CD4-positive, alpha-beta T cell treated with Interleukin-4 for 1 hour (primary cell): ENCODE measurements at regions not wholly inside any gene's neighbourhood (a gene's known extent, or its start where the extent isn't known, plus 50 kb on each side); places are given as distances from the start of the nearest gene placed in this dataset.

Source experiments
- DNase-seq, 2 donors: peaks; one replicate each; pipeline ENCODE4 v3.0.0-alpha.2; 2020 to 2022

DNA sequence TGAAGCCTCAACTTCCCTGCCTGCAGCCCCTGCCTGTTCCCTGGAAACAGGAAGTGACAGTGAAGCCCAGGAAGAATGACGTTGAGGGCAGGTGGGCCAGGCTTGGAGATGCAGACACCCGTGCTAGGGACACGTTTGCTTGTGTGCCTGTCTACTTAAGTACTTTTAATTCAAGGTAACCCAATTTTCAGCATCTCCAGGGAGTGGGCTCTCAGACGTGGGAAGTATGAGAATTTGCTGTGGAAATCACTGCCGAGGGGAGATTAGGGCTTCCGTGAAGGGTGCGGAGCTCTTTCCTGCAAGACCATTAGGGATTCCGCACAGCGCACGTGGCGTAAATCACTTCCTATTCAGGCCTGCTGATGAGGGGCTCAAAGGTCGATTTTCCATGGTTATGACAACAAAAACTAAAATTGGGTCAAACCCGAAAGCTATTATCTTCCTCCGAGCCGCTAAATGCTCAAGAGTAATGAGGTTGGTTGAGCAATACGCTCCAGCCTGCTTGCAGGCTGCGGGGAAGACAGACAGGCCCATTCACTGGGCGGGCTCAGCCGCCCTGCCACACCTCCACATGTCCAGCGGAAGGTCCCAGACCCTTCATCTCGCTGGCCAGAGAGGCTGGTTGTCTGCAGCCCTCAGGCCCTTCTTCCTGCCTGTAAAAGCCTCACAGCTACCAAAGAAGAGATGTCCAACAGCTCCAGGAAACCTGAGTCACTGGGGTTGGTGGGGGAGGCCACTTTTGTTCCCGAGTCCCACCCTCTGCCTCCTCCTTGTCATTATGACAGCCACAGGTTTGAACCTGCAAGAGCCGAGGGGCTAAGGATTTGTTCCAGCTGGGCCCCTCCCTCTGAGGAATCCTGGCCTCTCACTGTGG is 109.9 kb downstream of the RBFOX3 start:
- no peak for DNase-seq

DNA sequence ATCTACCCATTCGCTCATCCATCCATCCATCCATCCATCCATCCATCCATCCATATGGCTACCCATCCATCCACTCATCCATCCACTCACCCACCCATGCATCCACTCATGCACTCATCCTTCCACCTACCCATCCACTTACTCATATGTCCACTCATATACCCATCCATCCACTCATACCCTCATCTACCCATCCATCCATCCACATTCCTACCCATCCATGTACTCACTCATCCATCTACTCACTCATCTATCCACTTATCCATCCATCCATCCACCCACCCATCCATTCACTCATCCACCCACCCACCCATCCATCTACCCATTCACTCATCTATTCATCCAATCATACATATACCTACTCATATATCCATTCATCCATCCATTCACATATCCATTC is 112.0 kb downstream of the RBFOX3 start:
- no peak for DNase-seq

DNA sequence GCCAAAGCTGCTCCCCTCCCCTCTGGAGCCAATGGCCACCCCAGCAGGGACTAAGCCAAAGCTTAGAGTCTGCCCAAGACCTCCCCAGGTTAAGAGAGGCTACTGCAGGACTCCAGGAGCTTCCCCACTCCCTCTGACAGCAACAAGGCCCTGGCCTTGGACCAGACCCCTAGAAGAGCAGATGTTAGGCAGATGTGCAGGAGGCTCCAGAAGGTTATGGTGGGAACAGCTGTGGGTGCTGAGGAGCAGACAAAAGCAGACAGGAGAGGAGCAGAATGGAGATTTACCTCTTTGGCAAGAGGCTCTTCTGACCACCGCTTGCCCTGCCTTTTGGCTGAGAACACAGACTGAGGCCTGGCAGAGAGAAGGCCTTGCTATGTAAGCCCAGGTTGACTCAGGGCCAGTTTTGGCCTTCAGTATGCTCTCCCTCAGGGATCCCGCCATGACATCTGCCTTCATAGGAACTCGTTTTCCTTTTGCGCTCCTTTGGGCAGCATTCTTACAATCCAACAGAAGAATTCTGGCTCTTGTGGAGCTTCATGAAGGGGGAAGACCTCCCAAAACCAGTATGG is 113.0 kb downstream of the RBFOX3 start:
- no peak for DNase-seq

DNA sequence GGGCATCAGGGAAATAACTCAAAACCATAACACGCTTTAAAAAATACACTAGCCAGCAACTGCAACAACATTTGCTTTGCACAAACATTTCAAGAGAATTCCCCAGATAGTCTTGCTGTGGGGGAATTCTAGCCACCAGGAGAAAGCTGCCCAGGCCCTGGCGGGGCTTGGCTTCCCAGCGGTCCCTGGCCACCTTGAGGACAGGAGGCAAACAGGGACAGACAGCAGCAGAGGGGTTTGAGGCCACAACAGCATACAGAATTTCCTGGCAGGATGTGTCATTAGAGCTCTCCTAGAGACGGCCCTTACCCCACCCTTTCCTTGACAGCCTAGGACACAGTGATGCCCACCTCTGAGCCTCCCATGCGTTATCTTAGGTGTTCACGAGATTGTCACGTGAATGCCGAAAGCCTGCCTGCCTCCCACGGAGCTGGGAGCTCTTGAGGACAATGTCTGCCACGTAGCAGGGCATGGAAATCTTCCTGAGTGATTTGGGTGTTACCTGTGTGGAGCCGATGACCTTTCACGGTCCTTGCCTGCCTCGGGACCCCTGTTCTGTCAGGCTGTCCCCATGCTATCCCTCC is 114.3 kb downstream of the RBFOX3 start:
- no peak for DNase-seq

DNA sequence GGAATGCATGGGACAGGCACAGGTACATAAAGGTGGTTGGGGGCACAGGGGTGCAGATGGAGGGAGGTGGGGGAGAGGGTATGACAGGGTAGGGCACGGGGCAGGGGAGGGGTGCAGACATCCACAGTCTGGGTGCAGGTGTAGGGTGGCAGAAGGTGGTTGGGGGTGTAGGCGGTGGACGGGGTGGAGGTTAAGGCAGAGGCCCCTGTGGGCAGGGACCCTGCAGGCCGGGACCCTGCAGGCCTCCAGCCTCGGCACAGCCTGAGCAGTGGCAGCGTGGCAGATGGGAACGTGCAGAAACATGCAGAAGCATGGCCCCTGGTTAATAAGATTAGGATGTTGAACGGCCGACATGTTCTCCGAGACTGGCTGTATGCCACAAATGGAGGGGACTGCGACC is 115.2 kb downstream of the RBFOX3 start:
- DNase-seq, result no peak

DNA sequence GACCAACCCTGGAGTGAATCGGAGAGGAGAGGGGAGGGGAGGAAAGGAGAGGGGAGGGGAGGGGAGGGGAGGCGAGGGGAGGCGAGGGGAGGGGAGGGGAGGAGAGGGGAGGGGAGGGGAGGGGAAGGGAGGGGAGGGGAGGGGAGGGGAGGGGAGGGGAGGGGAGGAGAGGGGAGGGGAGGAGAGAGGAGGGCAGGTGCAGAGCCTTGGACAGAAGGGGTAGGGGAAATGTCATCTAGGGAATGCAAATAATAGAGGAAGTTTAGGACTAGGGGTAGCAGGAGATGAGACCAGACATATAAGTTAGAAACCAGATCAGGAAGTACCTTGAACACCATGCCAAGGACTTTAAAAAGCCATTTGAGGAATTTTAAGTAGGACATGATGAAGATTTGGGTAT is 119.8 kb downstream of the RBFOX3 start:
- DNase-seq, result no peak

DNA sequence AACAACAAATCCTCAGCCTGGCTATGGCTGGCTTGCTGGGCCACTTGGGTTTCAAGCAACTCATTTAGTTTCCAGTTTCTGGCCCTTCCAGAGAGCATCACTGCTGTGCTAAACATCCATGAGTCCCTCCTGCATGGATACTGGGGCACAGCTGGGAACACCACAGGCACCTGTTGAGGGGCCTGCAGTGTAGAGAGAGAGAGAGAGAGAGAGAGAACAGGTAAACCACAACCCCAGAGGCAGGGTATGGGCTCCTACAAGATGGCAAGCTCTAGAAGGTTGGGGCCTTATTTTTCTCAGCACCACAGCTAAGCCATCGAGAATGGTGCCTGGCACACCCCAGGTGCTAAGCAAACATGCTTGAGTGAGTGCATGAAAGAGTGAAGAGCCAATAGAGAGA is 120.3 kb downstream of the RBFOX3 start:
- DNase-seq, result no peak

DNA sequence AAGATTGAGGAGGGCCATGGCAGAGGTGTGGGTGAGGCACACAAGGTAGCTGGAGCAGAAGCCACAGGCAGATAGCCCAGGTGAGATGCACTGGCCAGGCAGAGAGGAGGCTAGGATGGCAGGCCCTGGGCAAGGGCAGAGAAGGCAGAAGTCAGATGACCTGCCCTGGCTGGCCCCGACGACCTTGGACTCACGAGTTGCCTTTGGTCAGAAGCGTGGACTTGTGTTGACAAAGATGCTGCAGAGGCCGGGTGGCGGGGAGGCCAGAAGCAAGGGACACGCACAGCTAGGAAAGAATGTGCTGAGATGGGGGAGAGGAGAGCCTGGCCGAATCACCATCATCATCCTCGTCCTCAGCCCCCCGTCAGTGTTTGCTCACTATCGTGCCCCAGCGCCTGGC is 123.7 kb downstream of the RBFOX3 start:
- DNase-seq, result no peak

DNA sequence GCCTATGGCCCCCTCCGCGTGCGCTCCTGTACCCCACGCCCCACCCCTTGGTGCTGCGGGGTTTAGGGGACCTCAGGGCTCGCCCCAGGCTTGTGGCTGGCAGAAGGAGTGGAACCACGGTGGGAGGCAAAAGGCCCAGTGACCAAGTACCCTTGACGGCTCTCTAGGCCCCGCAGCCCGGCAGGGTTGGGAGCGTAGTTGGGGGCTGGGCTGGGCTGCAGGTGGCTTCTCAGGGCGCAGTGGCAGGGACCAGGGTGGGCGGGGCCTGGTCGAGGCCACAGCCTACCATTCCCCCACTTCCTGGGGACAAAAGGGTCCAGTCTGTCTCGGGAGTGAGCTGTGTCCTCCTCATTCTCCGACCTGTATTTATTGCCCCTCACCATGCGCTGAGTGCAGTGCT is 124.9 kb downstream of the RBFOX3 start:
- no peak for DNase-seq

DNA sequence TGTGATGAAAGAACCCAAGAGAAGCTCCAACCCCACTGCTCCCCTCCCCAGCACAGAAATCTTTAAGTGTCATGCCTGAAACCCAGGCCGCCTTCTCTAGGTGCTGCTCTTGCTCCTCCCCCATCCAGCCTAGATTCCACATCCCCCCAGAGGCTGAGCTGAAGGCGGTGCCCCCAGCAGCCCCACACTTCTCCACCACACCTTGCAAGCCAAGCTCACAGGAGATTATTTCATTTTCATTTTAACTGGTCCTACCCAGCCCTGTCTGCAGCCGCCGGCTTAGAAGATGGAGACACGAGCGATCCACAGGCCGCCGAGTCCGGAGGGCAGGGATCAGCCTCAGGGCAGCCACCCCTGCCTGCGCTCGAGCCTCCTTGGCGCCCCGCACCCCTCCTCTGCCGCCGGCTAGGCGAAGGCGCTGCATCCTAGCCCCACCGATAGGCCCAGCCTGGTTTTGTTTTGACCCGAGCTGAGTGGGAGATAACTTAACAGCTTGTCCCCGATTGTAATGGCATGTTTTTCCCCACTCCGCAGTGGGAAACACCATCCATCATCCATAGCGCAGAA is 125.3 kb downstream of the RBFOX3 start:
- no peak for DNase-seq

DNA sequence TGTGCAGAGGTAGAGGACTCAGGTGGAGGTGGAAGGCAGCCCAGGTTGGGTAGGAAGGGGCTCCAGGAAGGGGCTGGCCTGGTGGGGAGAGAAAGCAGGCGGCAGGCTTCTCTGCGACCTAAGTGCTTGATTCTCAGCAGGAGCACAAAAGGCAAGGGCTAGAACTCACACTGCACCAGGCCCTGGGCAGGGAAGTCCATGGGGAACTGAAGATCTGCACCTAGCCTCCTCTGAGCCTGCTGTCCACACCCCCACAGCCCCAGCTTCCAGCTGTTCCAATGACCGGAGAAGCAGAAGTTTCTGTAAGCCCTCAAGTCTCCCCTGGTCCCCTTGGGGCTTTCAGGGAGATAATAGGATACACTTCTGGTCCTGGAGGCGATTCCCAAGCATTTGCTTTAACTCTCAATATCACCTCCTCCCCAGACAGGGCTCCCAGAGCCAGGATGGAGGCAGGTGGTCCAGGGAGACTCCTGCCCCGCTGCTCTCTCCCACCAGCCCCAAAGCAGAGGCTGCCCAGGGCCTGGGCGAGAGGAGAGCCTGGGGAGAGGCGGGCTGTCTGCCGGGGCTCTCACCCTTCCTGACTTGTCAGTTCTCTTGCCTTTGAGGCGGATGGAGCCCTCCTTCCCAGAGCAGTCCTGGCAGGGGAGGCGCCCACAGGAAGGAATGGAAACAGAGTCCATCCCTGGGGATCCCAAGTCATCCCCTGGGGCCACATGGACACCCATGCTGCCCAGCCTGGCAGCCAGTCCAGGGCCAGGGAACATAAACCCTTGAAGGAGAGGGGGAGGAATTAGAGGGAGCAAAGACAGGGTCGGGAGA is 126.0 kb downstream of the RBFOX3 start:
- no peak for DNase-seq

DNA sequence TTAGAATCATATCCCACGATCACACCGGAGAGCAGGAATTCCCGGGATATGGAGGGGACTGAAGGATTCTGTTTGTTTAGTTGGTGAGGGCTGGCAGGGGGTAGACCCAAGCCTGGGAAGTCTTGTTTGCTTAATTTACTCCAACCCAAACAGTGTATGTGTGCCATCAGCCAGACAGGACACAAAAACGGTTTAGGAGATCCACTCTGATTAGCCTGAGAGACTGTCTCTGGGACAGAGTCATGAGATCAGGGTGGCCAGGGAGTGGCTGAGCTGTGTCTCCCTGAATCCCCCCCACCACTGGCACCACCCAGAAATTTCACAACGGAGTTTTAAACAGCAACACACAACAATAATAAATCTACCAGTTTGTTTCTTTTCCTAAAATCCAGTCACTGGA is 127.0 kb downstream of the RBFOX3 start:
- no peak for DNase-seq

DNA sequence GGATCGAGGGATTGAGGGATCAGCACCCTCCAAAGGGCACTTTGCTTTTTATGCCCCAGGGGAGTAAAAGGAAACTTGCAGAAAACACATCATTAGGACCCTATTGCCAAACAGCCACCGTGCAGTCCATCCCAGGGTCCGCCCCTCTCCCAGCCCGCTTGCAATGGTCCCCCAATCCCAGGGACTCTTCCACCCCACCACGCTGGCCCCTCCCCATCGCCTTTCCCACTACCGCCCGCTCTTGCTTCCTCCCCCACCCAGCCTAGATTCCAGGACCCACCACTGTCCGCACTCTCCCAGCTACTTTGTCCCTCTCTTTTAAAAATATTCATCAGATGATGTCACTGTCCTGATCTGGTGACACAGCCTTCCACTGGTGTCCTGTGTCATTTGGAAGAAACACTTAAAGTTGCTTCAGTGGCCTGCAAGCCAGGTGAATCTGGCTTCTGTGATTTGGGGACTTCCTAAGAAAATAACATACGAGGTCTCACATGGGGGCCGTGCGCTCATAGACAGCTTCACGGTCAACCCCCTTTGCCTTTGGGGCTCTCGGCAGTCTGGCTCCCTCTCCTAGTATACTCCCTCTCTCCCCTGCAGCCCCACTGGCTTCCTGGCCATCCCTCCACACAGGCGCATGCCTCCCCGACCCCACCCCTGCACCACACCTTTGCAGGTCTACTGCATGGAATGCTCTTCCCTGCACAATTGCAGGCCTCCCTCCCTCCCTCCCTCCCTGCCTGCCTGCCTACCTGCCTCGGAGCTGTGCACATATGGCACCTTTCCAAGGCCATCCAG is 127.9 kb downstream of the RBFOX3 start:
- DNase-seq, result no peak

DNA sequence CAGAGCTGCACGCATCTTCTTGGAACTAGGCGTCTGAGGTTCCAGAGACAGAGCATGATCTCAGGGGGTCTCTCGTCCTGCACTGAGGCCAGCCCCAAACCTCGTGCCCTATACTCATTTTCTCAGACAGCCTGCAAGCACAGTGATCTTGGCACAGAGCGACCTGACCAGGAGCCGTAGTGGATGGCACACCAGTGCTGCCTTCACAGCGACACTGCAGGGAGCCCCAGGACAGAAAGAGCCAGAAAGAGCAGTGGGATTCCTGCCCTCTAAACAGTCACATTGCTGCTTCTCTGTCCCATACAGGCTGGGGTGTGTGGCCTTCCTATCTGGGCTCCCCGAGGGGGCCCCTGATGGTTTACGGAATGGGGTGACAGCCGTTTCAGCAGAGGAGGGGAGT is 131.0 kb downstream of the RBFOX3 start:
- DNase-seq, result no peak

DNA sequence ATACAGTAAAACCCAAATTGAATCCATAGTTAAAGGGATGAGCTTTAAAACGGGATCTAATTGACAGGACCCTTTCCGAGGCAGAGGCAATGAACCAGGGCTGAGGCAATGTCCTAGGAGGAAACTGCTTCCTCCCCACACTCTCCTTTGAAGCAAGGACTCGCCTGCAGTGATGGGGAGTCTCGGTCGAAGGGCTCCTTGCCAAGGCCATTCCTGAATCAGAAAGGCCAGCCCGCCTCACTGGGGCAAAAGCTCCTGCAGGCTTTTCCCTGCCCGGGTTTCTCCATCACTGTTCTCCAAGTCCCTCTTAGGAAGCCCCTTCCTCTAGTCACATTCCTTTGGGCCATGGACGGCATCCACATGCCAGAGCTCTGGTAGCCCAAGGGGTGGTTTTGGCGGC is 132.0 kb downstream of the RBFOX3 start:
- DNase-seq, result no peak

DNA sequence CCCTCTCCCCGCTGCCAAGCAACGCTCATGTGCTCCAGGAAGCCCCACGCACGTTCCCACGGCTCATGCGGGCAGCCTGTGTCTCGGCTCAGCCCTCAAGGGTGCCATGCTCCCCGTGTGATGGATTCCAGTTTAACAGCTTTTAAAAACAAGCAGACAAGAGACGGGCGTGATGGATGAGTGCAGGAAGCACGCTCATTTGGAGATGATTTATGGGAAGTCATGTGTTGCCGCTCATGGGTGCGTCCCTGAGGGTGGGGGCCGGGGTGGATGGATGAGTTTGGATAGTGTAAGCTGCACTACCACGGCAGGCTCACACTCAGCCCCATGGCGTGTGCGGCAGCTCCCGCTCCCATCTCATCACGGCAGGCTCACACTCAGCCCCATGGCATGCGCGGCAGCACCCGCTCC is 132.8 kb downstream of the RBFOX3 start:
- no peak for DNase-seq

DNA sequence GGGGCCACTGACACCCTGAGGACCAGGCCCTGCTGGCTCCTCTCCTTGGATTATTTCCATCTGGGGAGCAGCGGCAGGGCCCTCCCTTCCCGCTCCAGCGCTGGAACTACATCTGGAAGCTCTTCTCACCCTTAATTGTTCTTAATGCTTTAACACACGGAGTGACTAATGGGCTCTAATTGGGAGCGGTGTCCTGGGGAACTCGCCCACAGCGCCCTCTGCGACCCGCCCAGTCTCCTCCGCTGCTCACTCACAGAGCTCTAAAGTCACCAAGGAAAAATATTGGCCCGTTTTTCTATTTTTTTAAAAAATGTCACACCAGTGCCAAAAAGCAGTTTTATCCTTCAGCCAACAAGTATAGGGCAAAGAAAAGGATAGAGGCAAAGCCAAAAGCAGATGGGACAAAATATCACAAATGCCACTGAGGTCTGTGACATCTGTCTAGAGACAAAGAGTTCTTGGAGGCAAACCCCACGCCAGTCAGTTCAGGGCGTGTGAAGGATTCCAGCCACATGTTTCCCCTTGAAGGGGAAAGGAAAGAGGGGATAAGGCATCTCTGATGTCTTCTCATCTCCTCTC is 134.7 kb downstream of the RBFOX3 start:
- DNase-seq, result no peak

DNA sequence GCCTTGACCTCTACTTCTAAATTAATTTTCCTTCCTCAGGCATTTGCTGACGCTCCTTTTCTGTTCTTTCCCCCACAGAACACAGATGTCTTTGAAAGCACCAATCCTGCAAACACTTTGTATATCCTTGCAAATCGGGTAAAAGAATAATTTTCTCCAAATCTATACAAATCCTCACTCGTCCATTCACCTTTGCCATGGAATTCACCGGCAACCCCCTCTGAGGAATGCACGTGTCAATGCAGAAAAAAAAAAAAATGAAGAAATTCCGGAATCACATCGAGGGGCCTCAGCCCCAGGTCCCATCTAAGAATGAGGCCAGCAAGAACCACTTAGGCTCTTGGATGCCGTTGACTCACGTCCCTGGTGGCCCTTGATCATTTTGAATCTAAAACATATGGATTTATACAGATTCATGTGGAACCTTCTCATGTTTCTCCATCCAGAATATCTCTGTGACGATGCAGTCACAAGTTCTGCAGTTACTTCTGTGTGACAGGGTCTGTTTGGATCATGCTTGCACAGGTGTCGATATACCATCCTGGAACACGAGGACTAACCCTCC is 136.9 kb downstream of the RBFOX3 start:
- DNase-seq, result no peak

DNA sequence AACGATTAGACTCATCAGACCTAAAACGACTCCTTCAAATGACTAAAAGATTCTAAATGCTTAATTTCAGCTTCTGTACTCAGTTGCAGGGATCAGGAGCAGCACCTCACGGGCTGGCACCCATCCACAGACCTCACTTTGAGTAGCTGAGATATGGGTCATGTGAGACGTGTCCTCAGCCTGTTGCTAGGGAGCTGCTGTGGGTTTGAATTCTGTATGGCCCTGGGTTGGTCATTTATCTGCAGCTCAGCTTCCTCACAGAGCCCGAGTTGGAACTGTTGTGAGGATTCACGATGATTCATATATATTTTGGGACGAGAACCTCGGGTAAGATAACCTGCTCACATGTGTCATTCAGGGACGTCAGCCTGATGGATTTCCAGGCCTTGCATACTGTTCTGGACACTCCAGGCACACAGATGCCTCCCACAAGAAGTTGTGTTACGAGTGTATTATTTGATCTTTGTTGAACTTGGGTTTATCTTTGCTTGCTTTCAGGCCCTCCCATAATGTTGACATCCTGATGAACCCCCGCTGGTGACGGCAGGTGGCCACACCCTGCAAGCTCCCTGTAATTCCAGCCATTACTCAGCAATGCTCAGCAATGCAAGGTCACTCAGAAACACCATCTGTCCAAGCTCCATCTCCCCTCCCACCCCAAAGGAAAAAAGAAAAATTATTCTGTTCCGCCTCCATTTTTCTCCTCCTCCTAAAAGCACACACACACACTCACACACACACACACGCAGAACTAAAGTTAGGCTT is 137.6 kb downstream of the RBFOX3 start:
- DNase-seq, result no peak

DNA sequence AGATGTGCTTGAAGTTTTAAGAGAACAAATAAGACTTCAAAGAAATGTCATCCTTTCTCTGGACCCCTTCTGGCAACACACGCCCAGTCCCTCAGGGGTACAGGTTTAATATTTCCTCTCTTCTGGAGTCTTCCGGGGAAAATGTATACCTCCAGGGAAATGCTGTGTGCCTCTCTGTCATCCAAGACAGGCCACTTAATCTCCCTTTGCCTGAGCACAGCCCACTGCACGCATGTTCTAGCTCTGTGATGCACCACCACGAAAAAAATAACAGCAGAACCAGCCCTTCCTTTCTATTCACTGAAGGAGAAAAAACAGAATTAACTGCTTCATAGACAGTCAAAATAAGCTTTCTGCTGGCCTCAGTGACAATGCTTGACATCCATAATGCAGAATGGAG is 140.1 kb downstream of the RBFOX3 start:
- no peak for DNase-seq

DNA sequence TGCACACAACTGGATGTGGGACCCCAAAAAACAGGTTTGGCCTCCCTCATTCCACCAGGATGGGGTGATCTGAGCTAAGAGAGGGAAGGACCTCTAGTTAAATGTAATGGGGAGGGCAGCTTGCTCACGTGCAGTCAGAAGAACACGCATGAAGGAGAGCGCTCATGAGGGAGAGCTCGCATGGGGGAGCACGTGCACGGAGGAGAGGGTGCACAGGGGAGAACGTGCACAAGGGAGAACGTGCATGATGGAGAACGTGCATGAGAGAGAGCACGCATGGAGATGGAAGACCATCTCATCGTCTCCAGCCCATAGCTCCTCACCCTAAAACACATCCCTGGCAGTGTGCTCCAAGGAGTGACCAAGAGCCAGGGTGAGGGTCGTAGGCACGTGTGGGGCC is 141.2 kb downstream of the RBFOX3 start:
- DNase-seq, result no peak
